B cell (primary cell): ENCODE measurements at regions not wholly inside any gene's neighbourhood (a gene's known extent, or its start where the extent isn't known, plus 50 kb on each side); places are given as distances from the start of the nearest gene placed in this dataset.

Experiments used
- EZH2 ChIP-seq: IDR thresholded peaks from 2 replicates; pipeline ENCODE4 v1.6.1; 2012; ENCODE audit warnings: borderline replicate concordance, low read depth, mild to moderate bottlenecking, moderate library complexity, low read length; ENCODE audit not compliant: insufficient read depth, poor library complexity, severe bottlenecking
- TF ChIP-seq, protein P1 (sequence below): fragments of 200-600 bp; IDR thresholded peaks from one replicate; pipeline ENCODE4 v1.8.0; 2022; ENCODE audit warnings: antibody characterized with exemption, mild to moderate bottlenecking

DNA sequence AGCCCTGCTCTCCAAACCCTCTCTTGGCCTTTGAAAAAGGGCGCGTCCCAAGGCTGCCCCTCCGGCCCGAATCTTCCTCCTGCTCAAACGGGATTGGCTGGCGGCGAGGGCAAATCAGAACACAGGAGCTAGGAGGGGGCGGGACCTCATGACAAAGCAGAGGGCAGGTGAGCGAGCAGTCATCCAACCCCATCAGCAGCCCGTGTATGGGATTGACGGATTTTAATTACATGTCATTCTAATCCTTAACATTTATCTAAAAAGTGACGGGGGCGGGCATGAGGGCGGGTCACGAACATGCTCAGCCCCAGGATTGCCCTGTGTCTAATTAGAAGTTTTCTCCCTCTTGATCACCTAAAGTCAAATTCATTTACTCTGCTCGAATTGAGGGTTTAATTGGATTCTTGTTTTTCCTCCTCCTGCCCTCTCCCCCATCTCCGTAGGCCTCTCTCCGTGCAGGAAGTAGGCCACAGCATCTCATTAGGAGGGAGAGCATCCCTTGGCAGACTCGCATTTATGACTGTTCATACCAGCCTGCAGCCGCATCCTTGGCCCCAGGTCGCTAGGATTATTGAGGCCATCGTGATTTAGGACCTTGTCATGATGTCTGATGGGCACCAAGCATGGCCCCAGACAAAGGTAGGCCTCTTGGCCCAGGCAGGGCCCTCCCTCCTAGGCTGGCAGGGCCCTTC is 147.1 kb downstream of the CHST1 start:
- TF ChIP-seq, protein P1, sequence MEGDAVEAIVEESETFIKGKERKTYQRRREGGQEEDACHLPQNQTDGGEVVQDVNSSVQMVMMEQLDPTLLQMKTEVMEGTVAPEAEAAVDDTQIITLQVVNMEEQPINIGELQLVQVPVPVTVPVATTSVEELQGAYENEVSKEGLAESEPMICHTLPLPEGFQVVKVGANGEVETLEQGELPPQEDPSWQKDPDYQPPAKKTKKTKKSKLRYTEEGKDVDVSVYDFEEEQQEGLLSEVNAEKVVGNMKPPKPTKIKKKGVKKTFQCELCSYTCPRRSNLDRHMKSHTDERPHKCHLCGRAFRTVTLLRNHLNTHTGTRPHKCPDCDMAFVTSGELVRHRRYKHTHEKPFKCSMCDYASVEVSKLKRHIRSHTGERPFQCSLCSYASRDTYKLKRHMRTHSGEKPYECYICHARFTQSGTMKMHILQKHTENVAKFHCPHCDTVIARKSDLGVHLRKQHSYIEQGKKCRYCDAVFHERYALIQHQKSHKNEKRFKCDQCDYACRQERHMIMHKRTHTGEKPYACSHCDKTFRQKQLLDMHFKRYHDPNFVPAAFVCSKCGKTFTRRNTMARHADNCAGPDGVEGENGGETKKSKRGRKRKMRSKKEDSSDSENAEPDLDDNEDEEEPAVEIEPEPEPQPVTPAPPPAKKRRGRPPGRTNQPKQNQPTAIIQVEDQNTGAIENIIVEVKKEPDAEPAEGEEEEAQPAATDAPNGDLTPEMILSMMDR = no peak
- TF ChIP-seq EZH2 = no peak
